ENCODE measurements at regions not wholly inside any gene's neighbourhood (a gene's known extent, or its start where the extent isn't known, plus 50 kb on each side); places are given as distances from the start of the nearest gene placed in this dataset.

DNA sequence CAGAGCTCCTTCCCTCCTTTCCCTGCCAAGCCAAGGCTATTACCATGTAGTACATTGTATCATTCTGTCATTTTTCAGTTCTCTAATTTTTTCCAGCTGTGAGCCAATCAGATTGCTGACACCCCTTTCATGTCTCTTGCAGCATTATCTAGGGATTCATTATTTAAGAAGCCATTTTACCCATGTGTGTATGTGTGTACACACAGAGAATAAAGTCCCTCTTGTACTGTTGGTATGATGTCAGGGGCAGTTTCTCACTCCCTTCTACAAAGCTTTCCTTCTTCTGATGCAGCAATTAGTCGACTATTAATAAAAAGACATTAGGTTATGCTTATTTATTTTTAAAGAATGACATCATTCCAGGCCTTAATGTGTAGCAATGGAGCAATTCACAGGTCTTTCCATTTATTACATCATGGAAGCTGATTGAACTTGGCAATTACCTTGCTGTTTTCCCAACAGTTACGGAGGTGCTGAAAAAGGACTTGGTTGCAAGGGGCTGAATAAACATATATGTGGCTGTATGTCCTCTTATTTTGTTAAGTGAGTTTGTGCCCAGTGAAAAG lies 159.4 kb upstream of the HS3ST3A1 start:
- Mint-ChIP-seq H3K4me3 (no peak overlapping the region), H3K27ac (no peak overlapping the region), H3K27me3 (peaks cover 15% of the 10 kb centered on the region), H3K9me3 (ENCODE audit: insufficient read depth) (no peaks in the 10 kb centered on the region), H3K4me1 (no peaks in the 10 kb centered on the region)
- Histone ChIP-seq H4K20me1 (ENCODE audit: control insufficient read depth, insufficient read depth, low read length, poor library complexity, severe bottlenecking) (no peaks in the 10 kb centered on the region), H3K79me2 (ENCODE audit: control insufficient read depth, insufficient read depth, low read length) (no peaks in the 10 kb centered on the region), H3K27ac (ENCODE audit: low read length in 2 of 2) (no peak overlapping the region), H3K27me3 (replicated peaks in 1 of 4; ENCODE audit: control extremely low read depth in 1 of 4, control insufficient read depth in 3 of 4, insufficient read depth in 4 of 4, low read length in 3 of 4) (no peaks in the 10 kb centered on the region), H3K36me3 (replicated peaks in 1 of 2; ENCODE audit: control extremely low read depth in 1 of 2, control insufficient read depth in 1 of 2, extremely low read depth in 1 of 2, insufficient read depth in 2 of 2, low read length in 1 of 2) (no peaks in the 10 kb centered on the region), H3K4me3 (ENCODE audit: control extremely low read depth in 1 of 5, extremely low read depth in 1 of 5, insufficient read depth in 1 of 5, low read depth in 2 of 5, low read length in 4 of 5) (no peak overlapping the region), H3K9ac (ENCODE audit: low read length) (no peak overlapping the region), H3K9me3 (ENCODE audit: control extremely low read depth in 1 of 3, control insufficient read depth in 2 of 3, insufficient read depth in 1 of 3, low read length in 2 of 3) (no peaks in the 10 kb centered on the region), H2AFZ (ENCODE audit: insufficient read depth, low read depth, low read length, poor library complexity, severe bottlenecking) (no peak overlapping the region), H3K4me1 (ENCODE audit: control insufficient read depth in 2 of 2, insufficient read depth in 2 of 2, low read length in 2 of 2) (no peaks in the 10 kb centered on the region), H3K4me2 (replicated peaks; ENCODE audit: low read depth, low read length, poor library complexity, severe bottlenecking) (no peak overlapping the region)
- DNase-seq (no peak), ATAC-seq (ENCODE audit: low read depth) (no peak)
- ChIA-PET CTCF (interaction anchor here (1.0 to 1.6 kb wide), 2 partner anchors 8 to 1166 kb away, joined by 3 to 4 read pairs; no protein-coding TSS in a partner anchor), POLR2A (no interaction called here)
- intact Hi-C loops (cut with micrococcal nuclease) = no loop called here
- no CpG with 5 or more reads among the region's 2 CpGs for WGBS (ENCODE audit: insufficient coverage)
- TF ChIP-seq, protein P1, sequence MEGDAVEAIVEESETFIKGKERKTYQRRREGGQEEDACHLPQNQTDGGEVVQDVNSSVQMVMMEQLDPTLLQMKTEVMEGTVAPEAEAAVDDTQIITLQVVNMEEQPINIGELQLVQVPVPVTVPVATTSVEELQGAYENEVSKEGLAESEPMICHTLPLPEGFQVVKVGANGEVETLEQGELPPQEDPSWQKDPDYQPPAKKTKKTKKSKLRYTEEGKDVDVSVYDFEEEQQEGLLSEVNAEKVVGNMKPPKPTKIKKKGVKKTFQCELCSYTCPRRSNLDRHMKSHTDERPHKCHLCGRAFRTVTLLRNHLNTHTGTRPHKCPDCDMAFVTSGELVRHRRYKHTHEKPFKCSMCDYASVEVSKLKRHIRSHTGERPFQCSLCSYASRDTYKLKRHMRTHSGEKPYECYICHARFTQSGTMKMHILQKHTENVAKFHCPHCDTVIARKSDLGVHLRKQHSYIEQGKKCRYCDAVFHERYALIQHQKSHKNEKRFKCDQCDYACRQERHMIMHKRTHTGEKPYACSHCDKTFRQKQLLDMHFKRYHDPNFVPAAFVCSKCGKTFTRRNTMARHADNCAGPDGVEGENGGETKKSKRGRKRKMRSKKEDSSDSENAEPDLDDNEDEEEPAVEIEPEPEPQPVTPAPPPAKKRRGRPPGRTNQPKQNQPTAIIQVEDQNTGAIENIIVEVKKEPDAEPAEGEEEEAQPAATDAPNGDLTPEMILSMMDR (IDR thresholded peaks at IDR 0.05) = no peak
- no peak for TF ChIP-seq EZH2 (IDR thresholded peaks at IDR 0.05; ENCODE audit: borderline replicate concordance, insufficient read depth, low read depth, low read length, poor library complexity, severe bottlenecking)

DNA sequence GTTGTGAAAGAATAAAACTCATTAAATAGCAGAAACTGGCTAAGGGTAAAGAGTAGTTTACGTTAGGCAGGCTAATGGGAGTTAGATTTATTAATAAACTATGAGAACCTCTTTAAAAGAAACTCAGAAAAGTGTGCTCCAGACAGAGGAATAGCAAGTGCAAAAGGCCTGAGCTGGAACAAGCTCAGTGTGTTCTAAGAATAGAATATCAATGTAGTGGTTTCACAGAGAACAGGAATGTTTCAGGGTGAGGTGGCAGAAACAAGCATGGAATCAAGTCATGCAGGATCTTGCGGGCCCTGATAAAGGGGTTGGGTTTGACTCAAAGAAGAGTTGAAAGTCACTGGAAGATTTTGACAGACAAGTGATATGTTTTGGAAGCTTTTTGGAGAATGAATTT lies 164.0 kb upstream of the HS3ST3A1 start:
- H3K4me1 ChIP-seq (ENCODE audit: control insufficient read depth in 2 of 2, insufficient read depth in 2 of 2, low read length in 2 of 2) = no peaks in the 10 kb centered on the region
- no peaks in the 10 kb centered on the region for H4K20me1 ChIP-seq (ENCODE audit: control insufficient read depth, insufficient read depth, low read length, poor library complexity, severe bottlenecking)
- WGBS (ENCODE audit: insufficient coverage) = 88% methylated on average over 1 of the region's 2 CpGs
- intact Hi-C loops (cut with micrococcal nuclease) = no loop called here
- ChIA-PET CTCF (no interaction called here), POLR2A (no interaction called here)
- TF ChIP-seq EZH2 (IDR thresholded peaks at IDR 0.05; ENCODE audit: borderline replicate concordance, insufficient read depth, low read depth, low read length, poor library complexity, severe bottlenecking) = no peak
- TF ChIP-seq, protein P1 (IDR thresholded peaks at IDR 0.05) = no peak
- H3K36me3 ChIP-seq (replicated peaks in 1 of 2; ENCODE audit: control extremely low read depth in 1 of 2, control insufficient read depth in 1 of 2, extremely low read depth in 1 of 2, insufficient read depth in 2 of 2, low read length in 1 of 2) = no peaks in the 10 kb centered on the region
- peaks cover 3 to 16% (median 10%) of the 10 kb centered on the region in 3 donors for H3K9me3 ChIP-seq (ENCODE audit: control extremely low read depth in 1 of 3, control insufficient read depth in 2 of 3, insufficient read depth in 1 of 3, low read length in 2 of 3)
- no peak overlapping the region for H3K4me3 ChIP-seq (ENCODE audit: control extremely low read depth in 1 of 5, extremely low read depth in 1 of 5, insufficient read depth in 1 of 5, low read depth in 2 of 5, low read length in 4 of 5)
- H3K4me2 ChIP-seq (replicated peaks; ENCODE audit: low read depth, low read length, poor library complexity, severe bottlenecking) = no peak overlapping the region
- DNase-seq = no peak
- no peak overlapping the region for H3K4me3 Mint-ChIP-seq
- no peak for ATAC-seq (ENCODE audit: low read depth)
- no peaks in the 10 kb centered on the region for H3K27me3 ChIP-seq (replicated peaks in 1 of 4; ENCODE audit: control extremely low read depth in 1 of 4, control insufficient read depth in 3 of 4, insufficient read depth in 4 of 4, low read length in 3 of 4)
- H3K9ac ChIP-seq (ENCODE audit: low read length) = no peak overlapping the region
- peaks cover 10% of the 10 kb centered on the region for H3K27me3 Mint-ChIP-seq
- no peak overlapping the region for H2AFZ ChIP-seq (ENCODE audit: insufficient read depth, low read depth, low read length, poor library complexity, severe bottlenecking)
- no peaks in the 10 kb centered on the region for H3K79me2 ChIP-seq (ENCODE audit: control insufficient read depth, insufficient read depth, low read length)
- H3K27ac ChIP-seq (ENCODE audit: low read length in 2 of 2) = no peak overlapping the region
- H3K4me1 Mint-ChIP-seq = no peaks in the 10 kb centered on the region
- peaks cover 8% of the 10 kb centered on the region for H3K9me3 Mint-ChIP-seq (ENCODE audit: insufficient read depth)
- no peak overlapping the region for H3K27ac Mint-ChIP-seq

Data from B cell (primary cell).